Kidney glomerular epithelial cell (primary cell): ENCODE measurements at regions not wholly inside any gene's neighbourhood (a gene's known extent, or its start where the extent isn't known, plus 50 kb on each side); places are given as distances from the start of the nearest gene placed in this dataset.

ENCODE experiments used
- DNase-seq: peaks from one replicate; lab custom pipeline; 2025; lab: John Stamatoyannopoulos, UW

DNA sequence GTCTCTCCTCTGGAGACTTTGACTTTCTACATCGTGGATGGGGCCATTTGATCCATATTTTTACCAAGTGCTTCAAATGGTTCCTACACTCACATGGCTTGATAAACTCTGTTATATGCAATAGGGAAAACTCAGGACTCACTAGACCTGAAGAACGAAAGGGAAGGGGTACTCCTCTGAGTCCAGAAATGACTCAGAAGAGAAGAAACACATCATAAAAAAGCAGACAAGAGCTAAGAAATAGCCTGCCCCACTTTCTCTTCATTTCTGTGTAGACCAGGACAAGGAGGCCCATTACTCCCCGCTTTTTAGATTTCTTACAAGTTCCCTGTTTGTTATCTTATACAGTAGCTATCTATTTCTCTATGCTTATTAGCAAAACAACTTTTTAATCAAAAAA lies 369.8 kb upstream of the ARID1B start:
- DNase-seq, result no peak

DNA sequence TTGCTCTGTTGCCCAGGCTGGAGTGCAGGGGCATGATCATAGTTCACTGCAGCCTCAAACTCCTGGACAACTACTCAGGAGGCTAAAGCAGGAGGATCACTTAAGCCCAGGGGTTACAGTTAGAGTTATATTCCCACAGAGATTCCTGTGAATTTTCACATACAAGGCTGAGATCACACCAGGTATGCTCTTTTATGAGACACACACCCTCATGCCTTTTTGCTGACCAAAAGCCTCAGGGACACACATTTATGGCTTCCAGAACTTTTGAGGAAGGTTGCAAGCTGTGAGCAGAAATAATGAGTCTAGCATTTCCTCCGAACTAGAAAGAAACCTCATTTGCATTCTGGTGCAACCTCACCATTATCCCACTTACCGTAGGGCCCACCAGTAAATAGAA lies 370.5 kb upstream of the ARID1B start:
- no peak for DNase-seq

DNA sequence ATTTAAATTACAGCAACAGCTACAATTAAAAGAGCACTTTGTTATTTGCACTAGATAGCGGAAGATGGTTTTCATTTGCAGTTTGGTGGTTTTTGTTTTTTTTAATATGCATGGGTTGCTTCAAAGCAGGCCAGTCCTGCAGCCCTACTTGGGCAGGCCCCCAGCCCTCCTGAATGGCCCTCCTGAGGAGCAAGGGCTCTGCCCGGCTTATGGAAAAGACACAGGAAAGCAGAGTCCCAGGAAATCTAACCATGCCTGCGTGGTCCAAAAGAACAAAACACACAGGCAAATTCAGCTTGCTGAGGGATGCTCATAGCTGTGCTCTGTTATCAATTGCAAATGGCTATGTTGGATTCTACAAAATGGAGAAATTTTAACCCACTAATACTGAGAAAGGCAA lies 371.1 kb upstream of the ARID1B start:
- no peak for DNase-seq

DNA sequence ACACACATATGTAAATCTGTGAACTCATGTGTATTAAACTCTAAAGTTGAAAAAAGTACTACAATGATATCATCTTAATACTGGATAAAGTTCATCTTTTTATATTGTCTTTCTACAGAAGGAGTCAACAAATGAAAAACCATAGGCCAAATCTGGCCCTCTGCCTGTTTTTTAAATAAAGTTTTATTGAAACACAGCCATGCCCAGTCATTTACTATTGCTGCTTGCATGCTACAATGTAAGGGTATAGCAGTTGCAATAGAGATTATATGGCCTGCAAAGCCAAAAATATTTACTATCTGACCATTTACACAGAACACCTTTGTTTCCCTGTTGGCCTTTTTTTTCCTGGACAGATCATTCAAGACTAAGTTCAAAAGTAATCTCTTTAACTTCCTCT lies 374.6 kb upstream of the ARID1B start:
- no peak for DNase-seq

DNA sequence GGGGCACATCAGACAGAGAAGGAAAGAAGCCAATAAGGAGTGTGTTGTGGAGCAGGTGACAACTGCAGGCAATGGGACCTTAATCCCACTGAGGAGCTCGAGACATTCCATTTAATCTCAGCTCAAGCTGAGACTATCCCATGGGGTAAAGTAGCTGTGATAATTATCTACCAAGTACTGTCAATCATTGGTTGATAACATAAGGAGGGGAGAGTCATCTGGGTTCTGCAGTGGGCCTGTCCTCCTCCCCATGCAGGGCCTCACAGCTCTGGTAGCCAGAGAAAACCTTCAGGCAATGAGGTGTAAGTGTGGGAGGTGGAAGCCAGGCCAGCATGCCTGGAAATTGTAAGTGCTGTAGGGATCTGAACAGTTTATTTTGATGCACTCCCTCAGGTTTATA lies 375.0 kb upstream of the ARID1B start:
- DNase-seq, result no peak

DNA sequence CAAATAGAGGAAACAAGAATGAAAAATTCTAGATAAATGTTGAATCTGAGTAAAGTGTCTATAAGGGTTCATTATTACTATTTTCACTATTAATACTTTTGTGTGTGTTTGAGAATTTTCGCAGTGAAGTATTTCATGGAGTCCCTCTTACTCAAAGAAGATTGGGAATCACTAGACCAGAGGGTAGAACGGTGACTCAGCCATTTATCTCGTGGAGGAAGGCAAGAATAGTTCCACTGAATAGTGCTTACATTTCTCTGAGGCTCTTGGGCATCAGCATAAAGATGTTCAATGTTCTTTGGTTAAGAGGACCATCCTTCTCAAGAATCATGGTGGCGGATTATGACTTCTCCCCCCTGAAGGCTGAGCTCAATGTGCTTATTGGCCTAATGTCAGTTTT lies 376.7 kb upstream of the ARID1B start:
- DNase-seq, result no peak

DNA sequence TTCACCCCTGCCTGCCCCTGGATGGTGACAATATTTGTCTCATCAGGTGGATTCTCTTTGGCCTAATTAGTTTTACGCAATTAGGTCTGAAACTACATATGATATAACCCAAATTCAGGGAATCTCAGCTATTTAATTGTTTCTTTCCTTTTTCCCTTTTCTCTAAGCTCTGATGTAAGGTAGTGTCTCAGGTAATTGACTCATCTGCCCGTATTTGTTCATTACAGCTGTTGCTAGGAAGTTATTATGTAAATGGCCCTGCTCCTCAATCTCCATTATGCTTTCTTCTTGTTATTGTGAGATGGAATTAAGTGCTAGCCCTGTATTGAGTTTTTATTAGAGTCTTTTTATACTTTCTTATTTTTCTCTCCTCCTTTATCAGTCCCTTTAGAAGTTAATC lies 378.2 kb upstream of the ARID1B start:
- DNase-seq, result no peak

DNA sequence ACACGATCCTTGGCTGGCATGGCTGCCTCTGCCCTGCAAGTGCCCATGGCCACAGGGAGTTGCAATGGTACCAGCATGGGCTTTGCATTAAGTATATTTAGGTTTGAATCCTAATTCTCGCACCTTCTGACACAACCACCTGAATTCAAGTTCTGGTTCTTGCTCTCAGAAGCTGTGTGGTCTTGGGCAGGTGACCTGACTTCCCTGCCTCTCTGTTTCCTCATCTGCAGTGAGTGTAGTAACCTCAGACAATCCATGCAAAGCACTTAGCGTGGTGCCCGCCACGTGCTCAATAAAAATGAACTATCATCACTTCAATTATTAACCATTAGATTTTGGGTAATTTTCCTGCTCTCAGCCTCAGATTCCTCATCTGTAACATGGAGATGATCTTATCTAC lies 378.8 kb upstream of the ARID1B start:
- DNase-seq, result no peak

DNA sequence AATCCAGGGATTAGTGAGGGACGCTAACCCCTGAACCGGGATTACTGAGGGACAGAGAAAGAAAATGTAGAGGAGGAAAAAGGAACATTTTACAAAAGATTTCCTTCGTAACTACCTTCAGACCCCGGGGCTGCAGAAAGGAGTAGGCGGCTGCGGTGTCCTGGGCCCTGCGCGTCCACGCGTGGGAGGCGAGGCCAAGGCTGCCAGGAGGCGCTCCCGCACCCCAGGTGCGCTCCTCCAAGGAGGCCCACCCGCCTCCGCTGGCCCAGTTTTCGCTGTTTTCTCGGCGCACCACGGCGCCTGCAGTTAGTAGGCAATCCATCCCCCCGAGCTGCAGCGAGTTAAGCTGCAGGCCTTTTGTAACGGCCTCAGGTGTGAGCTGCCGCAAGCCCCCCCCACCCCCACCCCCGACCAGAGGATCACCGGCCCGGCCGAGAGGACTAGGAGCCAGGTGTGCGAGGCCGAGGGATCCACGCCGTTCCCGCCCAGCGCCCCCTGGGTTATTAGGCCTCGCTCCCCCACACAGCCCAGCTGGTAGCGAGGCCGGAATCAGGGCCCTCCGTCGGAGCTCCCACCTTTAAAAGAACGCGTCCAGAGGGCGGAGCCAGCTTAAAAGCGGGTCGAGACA lies 380.3 kb upstream of the ARID1B start:
- no peak for DNase-seq

DNA sequence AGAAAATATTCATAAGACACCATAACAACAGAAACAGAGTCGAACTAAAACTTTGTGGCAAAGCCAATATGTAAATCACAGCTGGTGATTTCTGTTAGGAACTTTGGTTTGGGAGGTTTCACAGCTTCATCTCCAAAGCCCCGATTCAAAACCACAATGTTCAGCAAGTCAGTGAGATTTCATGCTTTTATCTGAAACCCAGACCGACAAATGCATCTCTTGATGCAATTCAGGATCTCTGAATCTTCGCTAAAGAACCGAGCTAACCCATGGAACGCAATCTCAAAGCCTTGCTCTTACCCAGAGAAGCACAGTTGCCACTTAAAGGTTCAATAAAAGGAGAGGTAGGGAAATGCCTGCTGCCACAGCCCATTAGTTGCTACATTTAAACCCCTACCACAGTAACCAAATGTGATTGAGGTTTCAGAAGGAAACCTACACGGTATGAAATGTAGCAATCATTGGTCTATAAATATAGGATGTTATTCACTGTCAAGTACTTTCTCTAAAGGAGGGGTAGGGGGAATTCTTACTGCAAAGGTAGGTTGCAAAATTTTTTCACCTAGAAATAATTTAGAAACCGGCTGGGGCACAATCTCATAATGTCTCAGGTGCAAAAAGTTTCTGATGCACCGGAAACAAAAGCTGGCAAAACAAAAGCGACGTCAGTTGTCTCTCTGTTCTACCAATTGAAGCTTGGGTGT lies 381.0 kb upstream of the ARID1B start:
- no peak for DNase-seq

DNA sequence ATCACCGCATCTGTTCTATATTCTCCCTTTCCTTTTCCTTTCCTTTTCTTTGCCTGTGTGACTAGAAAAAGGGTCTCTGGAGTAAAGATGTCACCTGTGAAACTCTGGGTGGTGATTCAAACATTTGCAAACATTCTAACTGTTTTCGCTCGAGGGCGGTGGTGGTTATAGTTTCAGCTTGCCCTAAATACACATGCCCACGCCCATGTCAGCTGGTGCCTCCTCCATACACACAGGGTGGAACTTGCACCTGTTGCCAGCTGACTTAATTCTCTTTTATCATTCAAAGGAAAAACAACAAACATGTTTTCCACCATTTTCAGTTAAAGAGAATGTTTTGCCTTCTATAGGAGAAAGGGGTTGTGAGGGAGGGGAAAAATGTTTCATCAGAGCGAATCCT lies 381.9 kb upstream of the ARID1B start:
- no peak for DNase-seq

DNA sequence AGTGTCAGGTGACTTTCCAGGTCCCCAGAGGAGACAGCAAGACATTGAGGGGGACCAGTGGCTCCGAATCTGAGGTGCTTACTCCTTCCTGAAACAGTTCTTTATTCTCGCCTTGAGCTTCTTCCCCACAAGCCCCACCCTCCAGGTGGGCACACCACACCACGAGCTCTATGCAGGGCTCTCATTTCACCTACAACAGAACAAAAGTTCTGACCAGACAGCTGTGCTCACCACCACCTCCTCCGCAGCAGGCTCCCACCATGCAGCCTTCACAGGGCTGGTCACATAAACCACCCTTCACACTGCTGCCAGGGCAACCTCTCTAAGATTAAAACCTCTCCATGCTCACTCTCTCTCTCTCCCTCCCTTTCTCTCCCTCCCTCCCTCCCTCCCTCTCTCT lies 384.5 kb upstream of the ARID1B start:
- DNase-seq, result no peak

DNA sequence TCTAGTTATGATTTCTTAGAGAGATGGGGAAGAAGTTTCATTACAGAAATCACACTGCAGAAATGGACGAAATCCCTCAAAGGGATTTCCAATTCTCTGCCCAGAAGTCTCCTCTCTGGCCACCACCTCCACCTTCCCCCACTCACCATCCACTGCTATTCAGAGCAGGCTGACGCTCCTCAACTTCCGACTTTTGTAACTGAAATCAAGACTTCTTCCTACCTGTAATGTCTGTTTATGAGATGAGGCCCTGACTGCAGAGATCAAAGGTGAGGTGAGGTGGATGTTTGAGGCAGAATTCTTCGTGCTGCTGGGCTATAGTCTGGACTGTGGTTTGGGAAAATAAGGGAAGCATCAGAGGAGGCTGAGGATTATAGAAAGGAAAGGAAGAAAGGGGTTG lies 385.2 kb upstream of the ARID1B start:
- no peak for DNase-seq

DNA sequence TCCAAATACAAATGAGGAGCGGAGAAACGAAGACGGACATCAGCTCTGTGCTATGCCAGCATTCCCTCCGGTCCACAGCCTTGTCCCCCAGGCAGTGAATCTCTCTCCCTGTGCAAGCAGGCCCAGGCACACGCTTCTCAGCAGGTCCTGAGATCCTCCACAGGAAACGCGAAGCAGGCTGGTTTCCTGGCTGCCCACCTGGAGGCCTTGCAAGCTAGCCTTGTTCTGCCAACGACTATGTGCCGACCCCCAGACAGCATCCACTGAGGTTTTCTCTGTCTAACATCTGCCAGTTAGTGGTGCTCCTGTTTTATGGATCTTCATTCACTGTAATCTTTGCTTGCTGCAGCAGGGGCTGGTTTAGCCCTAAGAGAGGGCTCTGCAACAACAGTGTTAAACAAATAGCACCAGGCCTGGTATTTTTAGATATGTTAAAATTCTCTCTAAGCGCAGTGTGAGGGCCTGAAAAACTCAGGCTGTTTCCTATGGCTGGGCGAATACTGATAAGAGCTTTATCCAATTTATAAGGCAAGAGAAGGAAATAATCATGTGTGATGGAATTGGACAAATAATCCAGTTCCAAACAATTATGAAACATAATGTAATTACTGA lies 386.0 kb upstream of the ARID1B start:
- DNase-seq, result no peak

DNA sequence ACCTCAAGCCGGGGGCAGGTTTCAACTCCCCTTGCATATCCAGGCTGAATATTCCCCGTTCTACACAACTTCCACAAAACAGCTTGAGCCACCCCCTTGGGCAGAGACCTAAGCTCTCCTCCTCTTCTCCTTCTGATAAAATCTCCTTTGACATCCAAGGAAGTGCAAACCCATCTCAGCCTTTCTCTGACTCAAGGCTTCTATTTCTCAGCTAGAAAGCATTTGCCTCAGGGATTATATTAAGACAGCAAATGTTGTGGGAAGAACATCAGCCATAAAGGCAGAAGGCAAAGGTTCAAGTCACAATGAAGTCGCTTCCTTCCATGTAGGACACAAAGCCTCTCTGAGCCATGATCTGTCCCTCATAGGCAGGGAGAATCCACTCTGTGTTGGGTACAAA lies 386.6 kb upstream of the ARID1B start:
- no peak for DNase-seq

DNA sequence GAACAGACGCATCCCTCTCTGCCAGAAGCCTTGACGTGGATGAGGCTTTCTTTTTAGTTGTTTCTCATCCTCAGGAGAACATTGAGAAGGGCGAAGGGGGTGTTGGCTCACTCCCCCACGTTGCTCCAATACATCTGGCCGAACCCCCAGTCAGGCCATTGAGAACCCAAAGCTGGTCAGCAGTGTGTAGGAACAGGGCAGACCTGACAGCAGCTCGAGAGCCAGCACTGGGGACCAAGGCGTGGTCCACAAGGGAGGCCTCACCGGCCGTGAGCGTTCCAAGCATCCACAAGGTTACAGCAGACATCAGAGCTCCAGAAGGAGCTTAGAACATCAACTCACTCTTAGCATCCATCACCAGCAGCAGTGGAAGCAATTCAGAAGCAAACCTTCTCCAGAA lies 387.9 kb upstream of the ARID1B start:
- DNase-seq, result no peak

DNA sequence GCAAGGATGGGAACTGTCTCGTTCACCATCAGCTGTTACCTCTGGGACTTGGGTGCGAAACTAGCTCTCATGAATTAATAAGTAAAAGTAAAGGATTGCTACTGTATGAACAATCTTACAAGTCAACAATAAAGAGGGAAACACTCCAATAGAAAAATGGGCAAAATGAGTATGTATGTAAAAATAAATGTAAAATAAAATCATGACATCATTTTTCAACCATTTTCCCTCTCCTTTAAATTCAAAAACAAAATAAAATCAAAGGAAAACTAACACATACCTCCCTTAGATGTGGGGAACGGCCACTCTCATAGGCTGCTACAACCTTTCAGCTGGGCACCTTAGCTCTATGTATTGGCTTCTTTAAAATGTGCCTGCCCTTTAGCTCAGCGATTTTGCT lies 389.7 kb upstream of the ARID1B start:
- no peak for DNase-seq

DNA sequence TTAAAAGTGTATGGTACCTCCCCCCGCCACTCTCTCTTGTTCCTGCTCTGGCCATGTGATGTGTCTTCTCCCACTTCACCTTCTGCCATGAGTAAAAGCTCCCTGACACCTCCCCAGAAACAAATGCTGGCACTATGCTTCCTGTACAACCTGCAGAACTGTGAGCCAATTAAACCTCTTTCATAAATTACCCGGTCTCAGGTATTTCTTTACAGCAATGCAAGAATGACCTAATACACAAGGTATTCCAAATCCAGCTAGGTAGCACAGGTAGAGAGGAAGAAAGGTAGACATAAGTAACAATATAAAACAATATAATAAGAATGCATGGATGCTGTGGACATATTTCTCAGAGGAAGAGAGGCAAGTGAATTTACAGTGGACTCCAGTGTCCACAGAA lies 394.1 kb upstream of the ARID1B start:
- DNase-seq, result no peak

DNA sequence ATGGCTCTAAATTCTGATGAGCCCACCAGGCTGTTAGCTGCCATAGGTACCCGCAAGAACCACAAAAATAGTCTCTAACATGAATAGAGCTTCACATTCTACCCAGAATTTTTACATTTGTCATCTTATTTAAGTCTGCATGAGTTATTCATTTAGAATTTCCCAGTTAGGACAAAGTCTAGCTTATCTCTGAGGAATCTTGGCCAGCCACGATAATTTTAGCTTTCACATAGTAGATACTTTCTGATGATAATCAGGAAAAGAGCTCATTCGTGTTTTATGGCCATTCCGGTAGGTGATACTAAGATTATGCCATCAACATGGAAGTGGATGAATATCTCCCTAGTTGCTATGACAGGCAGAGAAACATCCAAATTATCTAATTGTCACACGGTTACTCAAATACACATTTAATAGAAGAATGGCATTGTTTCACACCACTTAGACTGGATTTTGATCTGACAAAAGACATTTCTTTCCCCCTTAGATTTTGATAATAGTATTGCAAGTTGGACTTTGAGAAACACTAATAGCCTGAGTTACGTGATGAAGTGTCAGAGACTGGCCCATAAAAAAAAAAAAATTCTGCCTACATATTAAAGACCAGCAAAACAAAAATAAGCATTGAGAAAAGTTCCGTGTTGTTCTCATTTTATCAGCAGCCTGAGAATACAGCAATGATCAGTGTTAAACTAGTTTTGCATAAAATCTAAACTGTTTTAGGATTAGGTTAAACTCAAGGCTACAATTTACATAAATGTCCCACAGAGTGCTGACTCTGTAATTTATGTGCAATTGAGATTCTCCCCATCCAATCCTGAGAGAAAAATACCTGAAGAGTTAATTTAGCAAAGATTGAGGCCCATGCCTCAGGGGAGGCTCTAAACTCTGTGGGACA lies 397.5 kb upstream of the ARID1B start:
- no peak for DNase-seq

DNA sequence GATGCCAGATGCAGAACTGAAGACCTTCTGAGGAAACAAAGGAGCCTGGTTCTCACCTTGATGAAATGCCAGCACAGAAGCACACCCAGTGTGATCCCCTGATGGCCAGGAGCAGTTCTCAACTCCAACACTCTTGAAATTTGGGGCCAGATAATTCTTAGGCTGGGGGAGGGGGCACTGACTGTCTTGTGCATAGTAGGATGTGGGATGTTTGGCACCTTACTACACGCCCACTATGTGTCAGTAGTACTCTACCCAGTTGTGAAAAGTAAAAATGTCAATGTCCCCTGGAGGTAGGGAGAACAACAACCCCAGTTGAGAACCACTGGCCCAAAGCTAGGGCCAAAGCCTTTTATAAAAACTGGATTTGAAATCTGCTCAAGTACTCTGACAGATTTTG lies 398.3 kb upstream of the ARID1B start:
- DNase-seq, result no peak

DNA sequence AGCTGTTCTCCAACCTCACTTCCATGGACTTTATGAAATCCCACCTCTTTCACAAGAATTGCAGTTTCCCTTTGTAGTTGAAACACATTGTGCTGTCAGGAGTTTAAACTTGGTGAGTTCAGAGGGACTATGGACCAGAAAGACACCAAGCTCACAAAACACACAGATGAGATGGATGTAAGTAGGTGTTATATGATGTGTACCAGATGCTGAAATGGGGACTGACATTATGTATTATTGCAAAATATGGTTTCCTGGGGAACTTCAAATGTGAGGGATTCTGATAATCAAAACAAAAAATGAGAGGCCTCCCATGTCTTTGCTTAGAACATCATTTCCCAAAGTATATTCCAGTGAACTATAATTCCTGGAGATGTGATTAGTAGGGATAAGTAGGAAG lies 401.1 kb upstream of the ARID1B start:
- no peak for DNase-seq

DNA sequence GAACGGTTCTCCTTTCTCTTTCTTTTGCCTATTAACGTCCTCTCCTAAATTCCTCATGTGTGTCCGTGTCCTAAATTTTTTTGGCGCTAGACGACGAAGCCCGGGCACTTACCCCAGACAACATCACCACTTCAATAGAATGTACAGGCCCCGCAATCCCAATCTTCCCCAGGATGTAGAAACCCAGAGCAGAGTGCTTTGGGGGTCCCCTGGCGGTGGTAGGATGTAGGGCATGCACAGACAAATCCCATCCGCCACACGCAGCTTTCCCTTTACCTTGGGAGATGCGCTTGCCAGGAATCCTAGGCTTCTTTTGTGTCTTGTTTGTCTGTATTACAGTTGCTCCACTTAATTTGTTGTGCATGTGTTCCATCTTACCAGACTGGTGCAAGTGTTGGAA lies 417.3 kb upstream of the ARID1B start:
- no peak for DNase-seq

DNA sequence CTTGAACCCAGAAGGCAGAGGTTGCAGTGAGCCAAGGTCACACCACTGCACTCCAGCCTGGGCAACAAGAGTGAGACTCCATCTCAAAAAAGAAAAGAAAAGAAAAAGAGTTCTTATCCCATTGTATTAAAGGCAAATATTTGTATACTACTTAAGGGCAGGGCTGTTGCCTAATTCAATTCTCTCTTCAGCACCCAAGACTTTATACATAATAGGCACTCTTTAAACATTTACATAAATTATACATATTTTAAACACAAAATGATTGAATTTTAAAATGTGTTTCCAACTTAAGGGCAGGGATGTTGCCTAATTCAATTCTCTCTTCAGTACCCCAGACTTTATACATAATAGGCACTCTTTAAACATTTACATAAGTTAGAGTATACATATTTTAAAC lies 424.3 kb upstream of the ARID1B start:
- no peak for DNase-seq
